DND-41 (cell line): ENCODE measurements at regions not wholly inside any gene's neighbourhood (a gene's known extent, or its start where the extent isn't known, plus 50 kb on each side); places are given as distances from the start of the nearest gene placed in this dataset.

Experiments
- ATAC-seq: fragments of 200-7000 bp; cut with Tn5 transposase; 3 replicates; pipeline ENCODE4 v1.9.1; 2021; ENCODE audit warnings: low read depth; ENCODE audit not compliant: insufficient read depth
- DNase-seq: peaks from one replicate; pipeline ENCODE4 v3.0.0-alpha.2; 2020
- H2AFZ ChIP-seq: 2 replicates; pipeline ENCODE4 v1.6.0; 2012; ENCODE audit warnings: low read depth, low read length
- H3K27ac ChIP-seq: 2 replicates; pipeline ENCODE4 v1.5.1; 2012; ENCODE audit warnings: low read length, inconsistent platforms
- H3K27me3 ChIP-seq: fragments of 200-600 bp; sonication (generic); 2 replicates; pipeline ENCODE4 v1.6.0; 2012; ENCODE audit warnings: low read length, mild to moderate bottlenecking, inconsistent platforms; ENCODE audit not compliant: insufficient read depth, poor library complexity
- H3K36me3 ChIP-seq: 2 replicates; pipeline ENCODE4 v1.5.1; 2012; ENCODE audit warnings: low read length, inconsistent platforms; ENCODE audit not compliant: insufficient read depth
- H3K4me1 ChIP-seq: 2 replicates; pipeline ENCODE4 v1.5.1; 2012; ENCODE audit warnings: mild to moderate bottlenecking, low read length; ENCODE audit not compliant: insufficient read depth
- H3K4me2 ChIP-seq: 2 replicates; pipeline ENCODE4 v1.6.0; 2012; ENCODE audit warnings: mild to moderate bottlenecking, moderate library complexity, low read length, inconsistent platforms; ENCODE audit not compliant: insufficient read depth
- H3K4me3 ChIP-seq, 2 experiments: fragments of 200-600 bp in 1 of 2; shearing (Covaris generic) in 1 of 2; 2 replicates each; pipeline ENCODE4 v1.5.1; 2012 to 2016; ENCODE audit warnings: inconsistent platforms in 2 of 2, low read length in 2 of 2, mild to moderate bottlenecking in 2 of 2, low read depth in 1 of 2, moderate library complexity in 1 of 2
- H3K79me2 ChIP-seq: 2 replicates; pipeline ENCODE4 v1.6.0; 2012; ENCODE audit warnings: low read length, inconsistent platforms; ENCODE audit not compliant: insufficient read depth
- H3K9ac ChIP-seq: 2 replicates; pipeline ENCODE4 v1.6.0; 2012; ENCODE audit warnings: low read depth, mild to moderate bottlenecking, inconsistent platforms, low read length, moderate library complexity
- H3K9me3 ChIP-seq: 2 replicates; pipeline ENCODE4 v1.5.1; 2012; ENCODE audit warnings: low read length, moderate library complexity, mild to moderate bottlenecking, inconsistent platforms; ENCODE audit not compliant: insufficient read depth, severe bottlenecking
- H4K20me1 ChIP-seq: 2 replicates; pipeline ENCODE4 v1.6.0; 2012; ENCODE audit warnings: low read length; ENCODE audit not compliant: insufficient read depth
- EZH2 ChIP-seq: IDR thresholded peaks from 3 replicates; pipeline ENCODE4 v1.6.1; 2012; ENCODE audit warnings: borderline replicate concordance, low read depth, mild to moderate bottlenecking, moderate library complexity, low read length, inconsistent platforms; ENCODE audit not compliant: severe bottlenecking
- TF ChIP-seq, protein P1 (sequence below): IDR thresholded peaks from 2 replicates; pipeline ENCODE4 v1.5.1; 2012; ENCODE audit warnings: borderline replicate concordance, low read length, moderate library complexity, mild to moderate bottlenecking; ENCODE audit not compliant: poor library complexity, severe bottlenecking; ENCODE audit errors: extremely low read depth

DNA sequence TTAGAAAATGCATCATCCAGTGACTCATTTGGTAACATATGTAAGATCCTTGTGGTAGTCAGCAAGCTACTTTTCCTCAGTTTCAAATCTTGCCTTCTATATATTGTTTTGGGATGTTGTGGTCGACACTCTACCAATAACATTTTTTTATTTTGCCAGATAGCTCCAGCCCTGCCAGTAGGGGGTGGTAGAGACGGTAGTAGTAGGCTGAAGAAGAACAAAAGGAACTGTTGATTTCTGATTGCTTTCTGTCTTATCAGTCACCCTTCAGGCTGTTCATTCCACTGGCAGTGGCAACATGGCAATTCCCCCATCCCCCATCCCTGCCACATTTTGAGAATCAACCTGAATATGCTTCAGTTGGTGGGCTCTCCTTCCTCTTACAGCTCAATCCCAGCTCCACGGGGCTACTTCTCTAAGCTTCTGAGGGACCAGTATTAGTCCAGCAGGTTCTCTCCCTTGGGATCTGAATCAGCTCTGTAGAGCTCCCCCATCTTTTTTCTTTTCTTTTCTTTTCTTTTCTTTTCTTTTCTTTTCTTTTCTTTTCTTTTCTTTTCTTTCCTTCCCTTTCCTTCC, 171.5 kb upstream of the VEGFC start:
- TF ChIP-seq, protein P1, sequence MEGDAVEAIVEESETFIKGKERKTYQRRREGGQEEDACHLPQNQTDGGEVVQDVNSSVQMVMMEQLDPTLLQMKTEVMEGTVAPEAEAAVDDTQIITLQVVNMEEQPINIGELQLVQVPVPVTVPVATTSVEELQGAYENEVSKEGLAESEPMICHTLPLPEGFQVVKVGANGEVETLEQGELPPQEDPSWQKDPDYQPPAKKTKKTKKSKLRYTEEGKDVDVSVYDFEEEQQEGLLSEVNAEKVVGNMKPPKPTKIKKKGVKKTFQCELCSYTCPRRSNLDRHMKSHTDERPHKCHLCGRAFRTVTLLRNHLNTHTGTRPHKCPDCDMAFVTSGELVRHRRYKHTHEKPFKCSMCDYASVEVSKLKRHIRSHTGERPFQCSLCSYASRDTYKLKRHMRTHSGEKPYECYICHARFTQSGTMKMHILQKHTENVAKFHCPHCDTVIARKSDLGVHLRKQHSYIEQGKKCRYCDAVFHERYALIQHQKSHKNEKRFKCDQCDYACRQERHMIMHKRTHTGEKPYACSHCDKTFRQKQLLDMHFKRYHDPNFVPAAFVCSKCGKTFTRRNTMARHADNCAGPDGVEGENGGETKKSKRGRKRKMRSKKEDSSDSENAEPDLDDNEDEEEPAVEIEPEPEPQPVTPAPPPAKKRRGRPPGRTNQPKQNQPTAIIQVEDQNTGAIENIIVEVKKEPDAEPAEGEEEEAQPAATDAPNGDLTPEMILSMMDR: peak; percentile 56
- TF ChIP-seq EZH2: no peak
- Histone ChIP-seq H3K27ac (no peak overlapping the region), H3K27me3 (no peaks in the 10 kb centered on the region), H3K79me2 (peaks cover 12% of the 10 kb centered on the region), H3K4me3 (no peak overlapping the region), H3K9ac (no peak overlapping the region), H3K9me3 (no peaks in the 10 kb centered on the region), H3K4me1 (no peaks in the 10 kb centered on the region), H4K20me1 (peaks cover 3% of the 10 kb centered on the region; the same call in 1 of the 2 replicates), H2AFZ (no peak overlapping the region), H3K4me2 (no peak overlapping the region), H3K36me3 (peaks cover 3% of the 10 kb centered on the region; the same call in 1 of the 2 replicates)
- DNase-seq (peak; percentile 19), ATAC-seq (peak; percentile 47; the same call in 1 of the 3 replicates)

DNA sequence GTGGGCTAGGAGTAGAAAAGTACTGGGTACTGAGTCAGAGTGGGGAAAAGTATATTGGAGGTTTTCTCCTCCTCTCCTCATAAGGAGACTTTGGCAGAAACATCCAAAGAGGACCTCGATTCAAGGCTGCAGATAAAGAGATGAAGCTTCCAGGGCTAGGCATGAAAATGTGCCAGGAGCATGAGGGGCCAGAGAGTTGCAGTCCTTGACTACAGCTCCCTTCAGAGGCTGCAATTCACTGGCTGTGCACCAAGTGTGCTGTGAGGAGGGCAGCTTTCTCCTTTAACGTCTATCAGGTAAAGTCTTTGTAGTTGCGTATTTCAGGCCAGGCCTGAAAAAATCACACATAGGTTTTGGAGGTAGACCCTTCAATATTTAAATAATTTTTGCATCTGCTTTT, 174.9 kb upstream of the VEGFC start:
- Histone ChIP-seq H3K4me2 (no peak overlapping the region), H3K9ac (no peak overlapping the region), H3K36me3 (peaks cover 3% of the 10 kb centered on the region; the same call in 1 of the 2 replicates), H3K27ac (no peak overlapping the region), H3K27me3 (no peaks in the 10 kb centered on the region), H2AFZ (no peak overlapping the region), H3K9me3 (no peaks in the 10 kb centered on the region), H3K79me2 (peaks cover 15% of the 10 kb centered on the region), H3K4me3 (no peak overlapping the region), H4K20me1 (peaks cover 5% of the 10 kb centered on the region; the same call in 1 of the 2 replicates), H3K4me1 (no peaks in the 10 kb centered on the region)
- ATAC-seq (no peak), DNase-seq (no peak)
- TF ChIP-seq, protein P1: no peak
- TF ChIP-seq EZH2: no peak

DNA sequence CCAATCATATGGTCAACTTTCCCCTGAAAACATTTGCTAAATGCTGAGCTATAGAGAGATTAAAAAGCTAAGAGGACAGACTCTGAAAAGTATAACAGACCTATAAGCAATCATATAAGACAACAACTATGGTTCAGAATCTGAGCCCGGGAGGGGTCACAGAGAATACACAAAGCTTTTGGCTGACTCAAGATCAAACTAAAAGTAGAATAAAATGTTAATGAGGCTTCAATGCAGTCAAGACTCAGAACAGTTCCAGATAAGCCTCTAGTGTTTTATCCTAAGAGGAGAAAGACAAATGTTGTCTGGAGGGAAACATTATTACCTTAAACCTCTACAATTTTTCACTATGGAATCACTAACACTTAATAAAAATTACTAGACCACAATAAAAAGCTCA, 175.4 kb upstream of the VEGFC start:
- no peak overlapping the region for H3K27ac ChIP-seq
- TF ChIP-seq EZH2: no peak
- TF ChIP-seq, protein P1: no peak
- peaks cover 7% of the 10 kb centered on the region; the same call in 1 of the 2 replicates for H3K36me3 ChIP-seq
- no peak overlapping the region for H3K4me3 ChIP-seq
- ATAC-seq (no peak), DNase-seq (no peak)
- H3K4me2 ChIP-seq: no peak overlapping the region
- no peak overlapping the region for H2AFZ ChIP-seq
- no peaks in the 10 kb centered on the region for H3K9me3 ChIP-seq
- no peaks in the 10 kb centered on the region for H3K27me3 ChIP-seq
- peaks cover 8% of the 10 kb centered on the region; the same call in 1 of the 2 replicates for H4K20me1 ChIP-seq
- no peaks in the 10 kb centered on the region for H3K4me1 ChIP-seq
- no peak overlapping the region for H3K9ac ChIP-seq
- H3K79me2 ChIP-seq: peaks cover 18% of the 10 kb centered on the region
